GM12878 (cell line): ENCODE measurements at regions not wholly inside any gene's neighbourhood (a gene's known extent, or its start where the extent isn't known, plus 50 kb on each side); places are given as distances from the start of the nearest gene placed in this dataset.

Source experiments
- ATAC-seq: fragments of 200-7000 bp; cut with Tn5 transposase; 3 replicates; pipeline ENCODE4 v1.9.1; 2020; ENCODE audit warnings: mild to moderate bottlenecking, moderate library complexity
- BruUV-seq: library from RNA; stranded (reverse); fragments of 400-500 nt; replicated peaks from 2 replicates; lab custom pipeline; 2021; lab: Mats Ljungman, UMichigan
- CTCF ChIA-PET: fragments of 300-600 bp; sonication (Branson Sonifier 250); formaldehyde crosslinking; extraction: SDS; loops from one replicate; lab custom pipeline; 2021; ENCODE audit warnings: inconsistent platforms; lab: Yijun Ruan, JAX
- POLR2A ChIA-PET: fragments of 350-600 bp; formaldehyde crosslinking; extraction: SDS; loops from one replicate; lab custom pipeline; 2021; ENCODE audit warnings: inconsistent platforms; lab: Charles Lee
- RAD21 ChIA-PET: fragments of 300-600 bp; sonication (Branson Sonifier 250); formaldehyde crosslinking; loops from one replicate; lab custom pipeline; 2023; ENCODE audit warnings: antibody characterized with exemption; ENCODE audit not compliant: unreplicated experiment; lab: Charles Lee
- SMC1A ChIA-PET: fragments of 300-600 bp; sonication (Branson Sonifier 250); formaldehyde crosslinking; loops from one replicate; lab custom pipeline; 2023; ENCODE audit not compliant: unreplicated experiment, uncharacterized antibody; lab: Charles Lee
- DNase-seq: peaks from one replicate; pipeline ENCODE4 v3.0.0-alpha.2; 2011; ENCODE audit warnings: low read depth, low spot score
- FAIRE-seq: peaks from 3 replicates; lab custom pipeline; 2011; peaks lifted over from hg19 to GRCh38; lab: Jason Lieb, UNC
- H2AFZ ChIP-seq: 2 replicates; pipeline ENCODE4 v1.6.0; 2011; ENCODE audit warnings: low read depth, low read length, control low read depth; ENCODE audit not compliant: control insufficient read depth
- H3K27ac ChIP-seq: 2 replicates; pipeline ENCODE4 v1.5.1; 2011; ENCODE audit warnings: control low read depth; ENCODE audit not compliant: control insufficient read depth, insufficient read depth
- H3K27me3 ChIP-seq, 2 experiments: replicated peaks in 1 of 2; 2 replicates each; pipeline versions ENCODE4 v1.6.0 to v1.6.1; 2011; ENCODE audit warnings: low read length in 1 of 2; ENCODE audit not compliant: control insufficient read depth in 2 of 2, insufficient read depth in 2 of 2
- H3K36me3 ChIP-seq, 2 experiments: 2 replicates each; pipeline ENCODE4 v1.5.1; 2011; ENCODE audit warnings: low read length in 1 of 2; ENCODE audit not compliant: control insufficient read depth in 2 of 2, insufficient read depth in 2 of 2
- H3K4me1 ChIP-seq: 2 replicates; pipeline ENCODE4 v1.6.1; 2011; ENCODE audit warnings: mild to moderate bottlenecking, low read length, moderate library complexity, mixed read lengths; ENCODE audit not compliant: control insufficient read depth, insufficient read depth
- H3K4me2 ChIP-seq: 2 replicates; pipeline ENCODE4 v1.6.0; 2011; ENCODE audit warnings: control low read depth; ENCODE audit not compliant: control insufficient read depth, insufficient read depth
- H3K4me3 ChIP-seq: fragments of 200-600 bp; sonication (generic); 2 replicates; pipeline ENCODE4 v1.5.1; 2016
- H3K79me2 ChIP-seq: 2 replicates; pipeline ENCODE4 v1.6.0; 2011; ENCODE audit warnings: low read length; ENCODE audit not compliant: control insufficient read depth, insufficient read depth
- H3K9ac ChIP-seq: 2 replicates; pipeline ENCODE4 v1.8.0; 2011; ENCODE audit warnings: low read length, control low read depth, mixed read lengths; ENCODE audit not compliant: control insufficient read depth, insufficient read depth
- H3K9me3 ChIP-seq: replicated peaks from 3 replicates; pipeline ENCODE4 v1.5.1; 2011; ENCODE audit warnings: mild to moderate bottlenecking, low read length; ENCODE audit not compliant: control insufficient read depth, insufficient read depth
- H4K20me1 ChIP-seq: 2 replicates; pipeline ENCODE4 v1.6.0; 2011; ENCODE audit not compliant: control insufficient read depth, insufficient read depth
- BCL11A ChIP-seq: IDR thresholded peaks from 2 replicates; pipeline ENCODE4 v1.6.1; 2011; ENCODE audit warnings: low read depth, low read length
- BHLHE40 ChIP-seq, 2 experiments: fragments of 450-650 bp in 1 of 2; IDR thresholded peaks; 2 replicates each; pipeline ENCODE4 v1.6.1; 2011 to 2017; ENCODE audit warnings: low read depth in 2 of 2, borderline replicate concordance in 1 of 2, improper control_type of control experiment in 1 of 2, low read length in 1 of 2, mild to moderate bottlenecking in 1 of 2
- CBFB ChIP-seq: IDR thresholded peaks from 2 replicates; pipeline ENCODE4 v1.6.1; 2016; ENCODE audit warnings: antibody characterized with exemption, low read depth
- GABPA ChIP-seq: IDR thresholded peaks from 2 replicates; pipeline ENCODE4 v1.6.1; 2014; ENCODE audit warnings: antibody characterized with exemption, low read depth, mild to moderate bottlenecking, inconsistent platforms
- RAD51 ChIP-seq: fragments of 450-650 bp; IDR thresholded peaks from 2 replicates; pipeline ENCODE4 v1.6.1; 2016; ENCODE audit warnings: moderate library complexity, mild to moderate bottlenecking, inconsistent platforms
- RBBP5 ChIP-seq: fragments of 200-600 bp; sonication (generic); conservative IDR thresholded peaks from 2 replicates; pipeline ENCODE4 v1.6.1; 2016
- SPI1 ChIP-seq: IDR thresholded peaks from 2 replicates; pipeline ENCODE4 v1.6.1; 2011; ENCODE audit warnings: low read depth, mild to moderate bottlenecking, low read length, moderate library complexity, borderline replicate concordance; ENCODE audit not compliant: insufficient read depth
- STAT1 ChIP-seq: fragments of 450-650 bp; conservative IDR thresholded peaks from 2 replicates; pipeline ENCODE4 v1.6.1; 2014; ENCODE audit warnings: antibody characterized with exemption, mild to moderate bottlenecking
- TARDBP ChIP-seq: IDR thresholded peaks from 2 replicates; pipeline ENCODE4 v1.6.1; 2016; ENCODE audit warnings: borderline replicate concordance
- YY1 ChIP-seq: IDR thresholded peaks from 2 replicates; pipeline ENCODE4 v1.6.1; 2011; ENCODE audit warnings: low read depth, mild to moderate bottlenecking, low read length
- ZNF622 ChIP-seq: fragments of 450-650 bp; IDR thresholded peaks from 2 replicates; pipeline ENCODE4 v1.6.1; 2017; ENCODE audit warnings: mild to moderate bottlenecking, inconsistent platforms
- WGBS: methylation state at CpG from one replicate; pipeline ENCODE4 v1.1.6; 2016; ENCODE audit warnings: low lambda C conversion rate; ENCODE audit not compliant: insufficient replicate concordance, insufficient coverage; ENCODE audit errors: missing lambda C conversion rate; 5-methylcytosine and 5-hydroxymethylcytosine counted together
- in situ Hi-C: fragments of 300-500 bp; cut with MboI; formaldehyde crosslinking; loops from 9 replicates; pipeline ENCODE4 v1.14.3; 2018; ENCODE audit warnings: mixed read lengths
- intact Hi-C: fragments of 100-400 bp; cut with micrococcal nuclease; formaldehyde crosslinking; loops from one replicate; pipeline ENCODE4 v1.14.2; 2022; ENCODE audit not compliant: unreplicated experiment
- TF ChIP-seq, protein P1 (sequence below): fragments of 450-650 bp; IDR thresholded peaks from 2 replicates; pipeline ENCODE4 v1.6.1; 2018; ENCODE audit warnings: borderline replicate concordance, mild to moderate bottlenecking; ENCODE audit not compliant: partially characterized antibody
- TF ChIP-seq, protein P2 (sequence below): fragments of 450-650 bp; IDR thresholded peaks from 2 replicates; pipeline ENCODE4 v1.6.1; 2017; ENCODE audit warnings: mild to moderate bottlenecking
- TF ChIP-seq, protein P3 (sequence below), 3 experiments: IDR thresholded peaks in 2 of 3; conservative IDR thresholded peaks in 1 of 3; 2 replicates each; pipeline ENCODE4 v1.5.1; 2011; ENCODE audit warnings: low read depth in 3 of 3, low read length in 3 of 3, mild to moderate bottlenecking in 3 of 3, control low read depth in 2 of 3, moderate library complexity in 2 of 3, inconsistent platforms in 1 of 3, mixed read lengths in 1 of 3; ENCODE audit not compliant: control insufficient read depth in 2 of 3, insufficient read depth in 1 of 3; ENCODE audit errors: extremely low read depth in 1 of 3
- TF ChIP-seq, protein P4 (sequence below): fragments of 450-650 bp; IDR thresholded peaks from 2 replicates; pipeline ENCODE4 v1.6.1; 2016; ENCODE audit warnings: mild to moderate bottlenecking
- TF ChIP-seq, protein P5 (sequence below): IDR thresholded peaks from 2 replicates; pipeline ENCODE4 v1.6.1; 2012; ENCODE audit warnings: low read depth, low read length, improper control_type of control experiment

DNA sequence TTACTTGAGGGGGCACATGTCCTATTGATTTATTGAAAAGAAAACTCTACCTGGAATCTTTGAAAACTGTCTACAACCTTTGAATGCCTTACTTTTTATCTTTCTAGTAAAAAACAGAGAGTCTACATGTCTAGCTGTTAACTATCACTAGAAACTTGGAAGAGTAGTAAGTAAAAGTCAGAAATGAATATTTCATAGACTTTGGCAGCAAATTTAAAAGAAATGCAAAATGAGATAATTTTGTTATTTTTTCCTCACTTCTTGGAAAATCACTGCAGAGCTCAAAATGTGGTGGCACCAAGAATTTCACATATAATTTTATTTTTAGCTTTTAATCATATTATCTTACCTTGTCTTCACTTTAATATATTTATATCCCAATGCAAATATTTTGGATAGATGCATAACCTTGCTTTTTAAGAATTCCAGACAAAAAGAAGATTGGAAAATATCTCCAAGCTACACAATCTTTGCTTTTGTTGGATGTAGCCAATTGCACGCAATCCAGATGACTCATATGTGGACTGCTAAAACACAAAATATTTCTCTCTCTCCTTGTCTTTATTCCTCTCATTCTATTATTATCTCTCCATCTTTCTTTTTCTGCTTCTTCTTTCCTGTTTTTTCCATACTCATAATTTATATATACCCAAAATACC is 92.2 kb upstream of the DSEL start:
- POLR2A ChIA-PET = no interaction called here
- H4K20me1 ChIP-seq = no peaks in the 10 kb centered on the region
- H3K27me3 ChIP-seq = no peaks in the 10 kb centered on the region
- CTCF ChIA-PET = interaction anchor here (1.0 kb wide), 1 partner anchor 9 kb away, joined by 3 read pairs; no protein-coding TSS in a partner anchor
- intact Hi-C loops (no loop called here), in situ Hi-C loops (no loop called here)
- RAD21 ChIA-PET = no interaction called here
- no peak overlapping the region for H2AFZ ChIP-seq
- no TSS peak for BruUV-seq
- H3K4me3 ChIP-seq = no peak overlapping the region
- SMC1A ChIA-PET = interaction anchor here (1.0 kb wide), 1 partner anchor 14 kb away, joined by 3 read pairs; no protein-coding TSS in a partner anchor
- no peak overlapping the region for H3K27ac ChIP-seq
- ATAC-seq (no peak), FAIRE-seq (no peak), DNase-seq (no peak)
- H3K36me3 ChIP-seq = no peaks in the 10 kb centered on the region
- H3K9me3 ChIP-seq = no peaks in the 10 kb centered on the region
- WGBS = 44% methylated on average over 1 of the region's 1 CpG
- H3K4me2 ChIP-seq = no peak overlapping the region
- no peak overlapping the region for H3K9ac ChIP-seq
- H3K79me2 ChIP-seq = no peaks in the 10 kb centered on the region
- H3K4me1 ChIP-seq = no peaks in the 10 kb centered on the region
- TF ChIP-seq, protein P1, sequence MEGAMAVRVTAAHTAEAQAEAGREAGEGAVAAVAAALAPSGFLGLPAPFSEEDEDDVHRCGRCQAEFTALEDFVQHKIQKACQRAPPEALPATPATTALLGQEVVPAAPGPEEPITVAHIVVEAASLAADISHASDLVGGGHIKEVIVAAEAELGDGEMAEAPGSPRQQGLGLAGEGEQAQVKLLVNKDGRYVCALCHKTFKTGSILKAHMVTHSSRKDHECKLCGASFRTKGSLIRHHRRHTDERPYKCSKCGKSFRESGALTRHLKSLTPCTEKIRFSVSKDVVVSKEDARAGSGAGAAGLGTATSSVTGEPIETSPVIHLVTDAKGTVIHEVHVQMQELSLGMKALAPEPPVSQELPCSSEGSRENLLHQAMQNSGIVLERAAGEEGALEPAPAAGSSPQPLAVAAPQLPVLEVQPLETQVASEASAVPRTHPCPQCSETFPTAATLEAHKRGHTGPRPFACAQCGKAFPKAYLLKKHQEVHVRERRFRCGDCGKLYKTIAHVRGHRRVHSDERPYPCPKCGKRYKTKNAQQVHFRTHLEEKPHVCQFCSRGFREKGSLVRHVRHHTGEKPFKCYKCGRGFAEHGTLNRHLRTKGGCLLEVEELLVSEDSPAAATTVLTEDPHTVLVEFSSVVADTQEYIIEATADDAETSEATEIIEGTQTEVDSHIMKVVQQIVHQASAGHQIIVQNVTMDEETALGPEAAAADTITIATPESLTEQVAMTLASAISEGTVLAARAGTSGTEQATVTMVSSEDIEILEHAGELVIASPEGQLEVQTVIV = no peak
- TF ChIP-seq BCL11A (no peak), ZNF622 (no peak), STAT1 (no peak), SPI1 (no peak), GABPA (no peak), RBBP5 (no peak), BHLHE40 (IDR thresholded peaks at IDR 0.05; ENCODE audit: borderline replicate concordance in 1 of 2, low read depth in 2 of 2, low read length in 1 of 2) (no peak), YY1 (no peak), RAD51 (no peak), CBFB (no peak), TARDBP (no peak)
- TF ChIP-seq, protein P2, sequence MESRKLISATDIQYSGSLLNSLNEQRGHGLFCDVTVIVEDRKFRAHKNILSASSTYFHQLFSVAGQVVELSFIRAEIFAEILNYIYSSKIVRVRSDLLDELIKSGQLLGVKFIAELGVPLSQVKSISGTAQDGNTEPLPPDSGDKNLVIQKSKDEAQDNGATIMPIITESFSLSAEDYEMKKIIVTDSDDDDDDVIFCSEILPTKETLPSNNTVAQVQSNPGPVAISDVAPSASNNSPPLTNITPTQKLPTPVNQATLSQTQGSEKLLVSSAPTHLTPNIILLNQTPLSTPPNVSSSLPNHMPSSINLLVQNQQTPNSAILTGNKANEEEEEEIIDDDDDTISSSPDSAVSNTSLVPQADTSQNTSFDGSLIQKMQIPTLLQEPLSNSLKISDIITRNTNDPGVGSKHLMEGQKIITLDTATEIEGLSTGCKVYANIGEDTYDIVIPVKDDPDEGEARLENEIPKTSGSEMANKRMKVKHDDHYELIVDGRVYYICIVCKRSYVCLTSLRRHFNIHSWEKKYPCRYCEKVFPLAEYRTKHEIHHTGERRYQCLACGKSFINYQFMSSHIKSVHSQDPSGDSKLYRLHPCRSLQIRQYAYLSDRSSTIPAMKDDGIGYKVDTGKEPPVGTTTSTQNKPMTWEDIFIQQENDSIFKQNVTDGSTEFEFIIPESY = no peak
- TF ChIP-seq, protein P3, sequence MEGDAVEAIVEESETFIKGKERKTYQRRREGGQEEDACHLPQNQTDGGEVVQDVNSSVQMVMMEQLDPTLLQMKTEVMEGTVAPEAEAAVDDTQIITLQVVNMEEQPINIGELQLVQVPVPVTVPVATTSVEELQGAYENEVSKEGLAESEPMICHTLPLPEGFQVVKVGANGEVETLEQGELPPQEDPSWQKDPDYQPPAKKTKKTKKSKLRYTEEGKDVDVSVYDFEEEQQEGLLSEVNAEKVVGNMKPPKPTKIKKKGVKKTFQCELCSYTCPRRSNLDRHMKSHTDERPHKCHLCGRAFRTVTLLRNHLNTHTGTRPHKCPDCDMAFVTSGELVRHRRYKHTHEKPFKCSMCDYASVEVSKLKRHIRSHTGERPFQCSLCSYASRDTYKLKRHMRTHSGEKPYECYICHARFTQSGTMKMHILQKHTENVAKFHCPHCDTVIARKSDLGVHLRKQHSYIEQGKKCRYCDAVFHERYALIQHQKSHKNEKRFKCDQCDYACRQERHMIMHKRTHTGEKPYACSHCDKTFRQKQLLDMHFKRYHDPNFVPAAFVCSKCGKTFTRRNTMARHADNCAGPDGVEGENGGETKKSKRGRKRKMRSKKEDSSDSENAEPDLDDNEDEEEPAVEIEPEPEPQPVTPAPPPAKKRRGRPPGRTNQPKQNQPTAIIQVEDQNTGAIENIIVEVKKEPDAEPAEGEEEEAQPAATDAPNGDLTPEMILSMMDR (IDR thresholded peaks at IDR 0.05 in 2 of 3, conservative IDR thresholded peaks at IDR 0.05 in 1 of 3; ENCODE audit: control insufficient read depth in 2 of 3, extremely low read depth in 1 of 3, insufficient read depth in 1 of 3, low read depth in 3 of 3, low read length in 3 of 3) = no peak
- TF ChIP-seq, protein P4, sequence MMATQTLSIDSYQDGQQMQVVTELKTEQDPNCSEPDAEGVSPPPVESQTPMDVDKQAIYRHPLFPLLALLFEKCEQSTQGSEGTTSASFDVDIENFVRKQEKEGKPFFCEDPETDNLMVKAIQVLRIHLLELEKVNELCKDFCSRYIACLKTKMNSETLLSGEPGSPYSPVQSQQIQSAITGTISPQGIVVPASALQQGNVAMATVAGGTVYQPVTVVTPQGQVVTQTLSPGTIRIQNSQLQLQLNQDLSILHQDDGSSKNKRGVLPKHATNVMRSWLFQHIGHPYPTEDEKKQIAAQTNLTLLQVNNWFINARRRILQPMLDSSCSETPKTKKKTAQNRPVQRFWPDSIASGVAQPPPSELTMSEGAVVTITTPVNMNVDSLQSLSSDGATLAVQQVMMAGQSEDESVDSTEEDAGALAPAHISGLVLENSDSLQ = no peak
- TF ChIP-seq, protein P5, sequence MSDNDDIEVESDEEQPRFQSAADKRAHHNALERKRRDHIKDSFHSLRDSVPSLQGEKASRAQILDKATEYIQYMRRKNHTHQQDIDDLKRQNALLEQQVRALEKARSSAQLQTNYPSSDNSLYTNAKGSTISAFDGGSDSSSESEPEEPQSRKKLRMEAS = no peak
